Coronary artery (tissue), 2 donors: ENCODE measurements at regions not wholly inside any gene's neighbourhood (a gene's known extent, or its start where the extent isn't known, plus 50 kb on each side); places are given as distances from the start of the nearest gene placed in this dataset.

Experiments
- DNase-seq: peaks from one replicate; pipeline ENCODE4 v3.0.0-alpha.2; 2017; ENCODE audit warnings: low spot score
- H3K27ac ChIP-seq, 2 donors: fragments of 200-600 bp; sonication (generic); one replicate each; pipeline ENCODE4 v1.5.1; 2016 to 2019
- H3K4me3 ChIP-seq: fragments of 200-600 bp; sonication (generic); 2 replicates; pipeline ENCODE4 v1.5.1; 2016; ENCODE audit warnings: mild to moderate bottlenecking, moderate library complexity
- CTCF ChIP-seq: fragments of 200-600 bp; sonication (generic); IDR thresholded peaks from one replicate; pipeline ENCODE4 v1.5.1; 2019; ENCODE audit warnings: antibody characterized with exemption

- TF ChIP-seq CTCF = no peak
- no peak for DNase-seq
- Histone ChIP-seq H3K4me3 (no peak overlapping the region), H3K27ac (no peak overlapping the region)
Measured at GRCh38 chr5:23368393-23368792, 139.0 kb upstream of the PRDM9 start.

DNA sequence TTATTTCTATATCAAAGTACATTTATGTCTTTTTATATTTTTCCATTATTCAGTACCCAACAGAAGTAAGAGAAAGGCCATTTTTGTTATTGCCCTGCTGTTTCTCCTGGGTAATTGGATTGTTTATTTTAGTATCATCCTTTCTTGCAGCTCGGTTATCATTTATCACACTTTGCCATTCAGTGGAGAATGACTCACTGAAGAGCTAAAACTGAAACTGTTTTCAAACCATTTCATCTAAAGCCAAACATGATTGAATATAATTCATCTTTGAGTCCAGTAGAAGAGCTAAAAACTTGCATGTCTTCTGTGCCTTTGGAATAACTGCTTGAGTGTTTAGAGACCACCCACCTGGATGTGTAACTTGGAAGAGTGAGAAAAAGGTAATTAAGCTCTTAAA, 139.5 kb upstream of the PRDM9 start:
- Histone ChIP-seq H3K4me3 (no peak overlapping the region), H3K27ac (no peak overlapping the region)
- no peak for DNase-seq
- TF ChIP-seq CTCF = no peak

GRCh38 chr5:23353286-23353685, 154.1 kb upstream of the PRDM9 start:
- H3K4me3 ChIP-seq = no peak overlapping the region
- TF ChIP-seq CTCF = no peak

GRCh38 chr5:23352446-23352845, 155.0 kb upstream of the PRDM9 start:
- DNase-seq = no peak
- Histone ChIP-seq H3K27ac (no peak overlapping the region), H3K4me3 (no peak overlapping the region)
- no peak for TF ChIP-seq CTCF

More at GRCh38 chr5:23353286-23353685, 154.1 kb upstream of the PRDM9 start:
- DNase-seq = no peak
- no peak overlapping the region for H3K27ac ChIP-seq

DNA sequence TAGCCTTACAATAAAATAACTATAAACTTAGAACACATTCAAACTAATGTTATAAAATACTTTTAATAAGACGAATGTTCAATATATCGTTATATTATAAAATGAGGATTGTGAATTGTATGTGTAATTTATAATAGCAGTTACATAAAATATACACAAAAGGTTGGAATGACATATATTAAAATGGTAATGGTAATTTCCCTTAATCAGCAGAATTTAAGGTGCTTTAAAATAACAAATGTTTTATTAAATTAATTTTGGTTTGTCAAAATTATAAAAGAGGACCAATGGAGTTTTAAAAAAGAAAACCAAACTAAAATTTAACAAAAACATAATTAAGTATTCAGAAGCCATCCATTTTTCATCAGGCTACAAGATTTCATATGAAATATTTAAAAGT, 164.3 kb upstream of the PRDM9 start:
- no peak for TF ChIP-seq CTCF
- DNase-seq = no peak
- H3K27ac ChIP-seq = no peak overlapping the region

GRCh38 chr5:23332650-23333251, 174.7 kb upstream of the PRDM9 start:
- H3K27ac ChIP-seq = no peak overlapping the region
- no peak for DNase-seq
- no peak for TF ChIP-seq CTCF

More for the DNA sequence above, 164.3 kb upstream of the PRDM9 start:
- H3K4me3 ChIP-seq = no peak overlapping the region

GRCh38 chr5:23330726-23331125, 176.7 kb upstream of the PRDM9 start:
- Histone ChIP-seq H3K27ac (no peak overlapping the region), H3K4me3 (no peak overlapping the region)
- no peak for DNase-seq
- no peak for TF ChIP-seq CTCF

More at GRCh38 chr5:23332650-23333251, 174.7 kb upstream of the PRDM9 start:
- H3K4me3 ChIP-seq = no peak overlapping the region
